G401 (cell line): ENCODE measurements at regions not wholly inside any gene's neighbourhood (a gene's known extent, or its start where the extent isn't known, plus 50 kb on each side); places are given as distances from the start of the nearest gene placed in this dataset.
"Not testable (repeated sequence)": the region's sequence is repeated elsewhere in the genome, so short reads cannot be mapped to it uniquely, and the experiment has no call there.

Experiments
- DNase-seq: peaks from one replicate; pipeline ENCODE4 v3.0.0-alpha.2; 2015; ENCODE audit warnings: low spot score
- in situ Hi-C: cut with HindIII; loops from 2 replicates; pipeline ENCODE4 v1.10.0; 2016; ENCODE audit warnings: low sequenced_read_pairs, mixed read lengths

DNA sequence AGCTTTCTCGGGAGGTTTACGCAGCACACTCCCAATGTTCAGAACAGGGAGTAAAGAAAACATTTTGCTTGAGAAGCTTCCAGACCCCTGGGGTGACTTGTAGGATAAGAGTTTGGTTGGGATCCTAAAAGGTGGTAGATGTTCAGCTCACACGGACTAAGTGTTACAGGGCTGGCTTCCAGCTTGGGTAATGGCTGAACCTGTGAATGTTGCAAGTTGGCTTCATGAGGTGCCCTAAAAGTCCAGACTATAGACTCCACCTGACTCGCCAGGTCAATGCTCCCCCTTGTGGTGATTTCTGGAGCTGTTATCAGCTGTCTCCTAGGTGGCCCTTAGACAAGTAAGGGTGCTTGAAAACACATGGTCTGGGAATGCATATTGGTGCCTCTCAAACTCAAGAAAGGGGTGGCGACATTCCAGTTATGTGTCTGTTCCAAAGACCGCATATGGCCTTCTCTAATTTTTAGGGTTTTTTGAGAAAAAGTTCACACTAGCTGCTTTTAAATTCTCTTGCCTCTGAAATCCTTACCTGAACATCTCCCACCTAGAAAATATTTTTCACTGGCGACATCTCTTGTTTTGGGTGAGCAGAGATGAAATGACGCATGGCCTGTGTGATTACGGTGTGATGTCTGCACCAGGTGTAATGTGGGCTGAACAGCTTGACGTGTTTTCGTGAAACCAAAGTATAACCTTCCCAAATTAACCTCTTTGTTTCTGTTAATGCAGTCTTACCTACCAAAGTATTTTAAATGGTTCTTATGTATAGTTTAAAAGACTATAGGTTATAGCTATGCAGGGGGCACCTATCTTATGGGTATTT is 175.7 kb upstream of the KBTBD8 start:
- peak; percentile 72 for DNase-seq
- in situ Hi-C loops: loop anchor here (25.0 kb wide), 1 partner anchor 560 kb away; no protein-coding TSS in a partner anchor

DNA sequence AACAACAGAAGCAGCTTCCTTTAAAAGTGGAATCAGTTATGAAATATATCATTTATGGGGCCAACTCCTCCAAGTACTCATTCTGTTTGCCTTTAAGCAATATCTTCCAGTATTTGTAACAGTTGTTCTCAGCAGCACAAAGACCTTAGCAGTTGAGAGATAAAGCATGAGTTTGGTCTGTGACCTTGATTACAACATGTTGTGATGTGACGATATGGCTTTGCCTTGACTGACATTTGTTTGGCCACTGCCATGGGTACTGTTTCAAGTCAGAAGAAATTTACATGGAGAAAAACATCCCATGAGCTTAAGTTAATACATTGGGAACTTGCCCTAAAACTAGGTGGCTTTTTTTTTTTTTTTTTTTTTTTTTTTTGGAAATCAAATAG is 175.1 kb upstream of the KBTBD8 start:
- DNase-seq: no peak
- in situ Hi-C loops: loop anchor here (25.0 kb wide), 1 partner anchor 561 kb away; no protein-coding TSS in a partner anchor

DNA sequence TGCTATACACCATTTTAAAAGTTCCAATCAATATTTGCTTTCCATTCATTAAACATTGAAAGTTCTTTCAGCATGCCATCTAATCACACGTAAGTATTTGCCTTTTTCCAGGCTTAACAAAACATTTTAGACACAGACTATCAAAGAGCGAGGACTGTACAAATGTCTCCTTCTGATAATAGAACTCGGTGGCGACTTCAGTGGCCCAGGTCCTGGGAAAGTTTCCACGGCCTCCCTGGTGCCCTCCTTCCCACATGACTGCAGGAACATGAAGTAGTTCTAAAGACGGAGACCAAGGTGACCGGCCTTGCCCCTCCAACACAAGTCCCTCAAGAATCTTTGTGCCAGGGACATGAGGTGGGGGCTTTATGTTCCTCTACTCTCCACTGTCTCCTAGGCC is 174.6 kb upstream of the KBTBD8 start:
- no peak for DNase-seq
- in situ Hi-C loops: loop anchor here (25.0 kb wide), 1 partner anchor 561 kb away; no protein-coding TSS in a partner anchor

DNA sequence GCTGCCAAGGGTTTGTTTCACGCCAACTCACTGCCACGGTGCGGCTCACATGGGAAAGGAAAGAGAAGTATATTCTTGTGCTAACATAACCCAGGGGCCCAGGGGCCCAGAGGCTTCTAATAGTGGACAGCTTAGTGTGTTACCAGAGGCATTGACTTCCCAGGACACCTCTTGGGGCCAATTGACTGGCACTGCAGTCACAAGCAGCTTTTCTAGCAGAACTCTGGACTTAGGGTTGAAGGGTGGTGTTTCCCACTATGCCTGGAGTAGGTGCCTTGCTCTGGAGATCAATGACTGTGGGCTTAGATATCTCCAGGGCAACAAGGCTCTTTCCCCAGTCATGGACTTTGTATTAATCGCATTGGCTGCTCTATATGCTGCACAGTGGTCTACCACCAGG is 172.7 kb upstream of the KBTBD8 start:
- no peak for DNase-seq
- in situ Hi-C loops: no loop called here

DNA sequence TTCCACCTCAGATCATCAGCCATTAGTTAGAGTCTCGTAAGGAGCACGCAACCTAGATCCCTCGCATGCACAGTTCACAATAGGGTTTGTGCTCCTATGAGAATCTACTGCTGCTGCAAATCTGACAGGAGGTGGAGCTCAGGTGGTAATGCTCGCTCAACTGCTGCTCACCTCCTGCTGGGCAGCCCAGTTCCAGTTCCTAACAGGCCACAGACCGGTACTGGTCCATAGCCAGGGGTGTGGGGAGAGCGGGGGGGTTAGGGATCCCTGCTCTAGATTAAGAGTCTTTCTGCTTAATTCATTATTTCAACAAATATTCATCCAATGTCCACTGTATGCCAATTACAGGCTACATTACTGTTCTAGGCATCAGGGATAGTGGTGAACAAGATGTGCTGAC is 170.4 kb upstream of the KBTBD8 start:
- in situ Hi-C loops: no loop called here

DNA sequence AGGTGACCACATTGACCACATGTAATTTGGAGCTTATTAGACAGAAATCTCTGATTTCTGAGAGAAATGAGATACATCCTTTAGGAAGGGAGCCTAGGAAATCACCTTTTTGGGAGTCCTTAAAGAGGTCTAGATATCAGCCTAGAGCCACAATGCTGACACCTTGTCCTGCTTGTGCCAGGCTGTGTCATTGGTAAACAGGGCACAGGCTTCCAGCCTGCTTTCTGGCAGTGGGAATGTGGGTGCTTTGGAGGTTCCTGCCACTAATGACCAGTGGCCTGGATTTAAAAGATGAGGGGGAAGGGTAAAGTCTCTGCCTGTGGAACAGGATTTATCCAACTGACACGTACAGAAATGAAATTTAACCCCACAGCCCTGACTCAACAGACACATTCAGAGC is 169.8 kb upstream of the KBTBD8 start:
- in situ Hi-C loops: no loop called here

More for the DNA sequence above, 170.4 kb upstream of the KBTBD8 start:
- no peak for DNase-seq

DNA sequence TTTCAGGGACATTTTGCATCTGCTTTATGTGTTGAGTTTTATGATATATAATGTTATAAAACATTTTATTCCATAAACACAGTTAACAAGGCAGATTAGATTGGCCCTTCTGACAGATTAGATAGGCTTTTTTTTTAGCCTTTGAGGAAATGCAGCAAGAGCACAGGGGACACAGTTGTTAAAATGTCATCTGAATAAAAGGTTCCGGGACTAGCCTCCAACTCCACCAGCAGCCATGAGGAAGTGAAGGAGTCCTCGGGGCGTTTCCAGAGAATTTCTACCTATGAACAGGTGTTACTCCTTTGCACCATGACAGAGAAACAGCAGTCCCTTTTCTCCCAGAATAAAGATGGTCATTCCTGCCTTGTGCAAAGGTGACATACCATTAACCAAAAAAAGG is 167.8 kb upstream of the KBTBD8 start:
- DNase-seq: no peak
- in situ Hi-C loops: no loop called here

More for the DNA sequence above, 169.8 kb upstream of the KBTBD8 start:
- no peak for DNase-seq

DNA sequence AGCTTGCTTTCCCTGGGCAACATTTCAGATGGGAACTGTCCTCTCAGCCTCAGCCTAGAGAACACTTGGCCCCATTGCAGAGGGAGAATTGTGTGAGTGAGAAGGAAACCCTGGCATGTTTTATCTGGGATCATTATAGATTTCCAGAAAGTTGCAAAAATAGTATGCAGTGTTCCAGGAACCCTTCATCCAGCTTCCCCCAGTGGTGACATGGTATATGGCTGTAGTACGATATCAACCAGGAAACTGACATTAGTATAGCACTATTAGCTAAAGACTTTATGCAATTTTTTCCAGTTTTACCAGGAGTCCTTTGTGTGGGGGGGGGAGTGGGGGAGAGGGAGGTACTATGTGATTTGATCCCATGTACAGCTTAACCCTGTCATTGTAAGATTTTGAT is 166.2 kb upstream of the KBTBD8 start:
- DNase-seq: no peak
- in situ Hi-C loops: no loop called here

DNA sequence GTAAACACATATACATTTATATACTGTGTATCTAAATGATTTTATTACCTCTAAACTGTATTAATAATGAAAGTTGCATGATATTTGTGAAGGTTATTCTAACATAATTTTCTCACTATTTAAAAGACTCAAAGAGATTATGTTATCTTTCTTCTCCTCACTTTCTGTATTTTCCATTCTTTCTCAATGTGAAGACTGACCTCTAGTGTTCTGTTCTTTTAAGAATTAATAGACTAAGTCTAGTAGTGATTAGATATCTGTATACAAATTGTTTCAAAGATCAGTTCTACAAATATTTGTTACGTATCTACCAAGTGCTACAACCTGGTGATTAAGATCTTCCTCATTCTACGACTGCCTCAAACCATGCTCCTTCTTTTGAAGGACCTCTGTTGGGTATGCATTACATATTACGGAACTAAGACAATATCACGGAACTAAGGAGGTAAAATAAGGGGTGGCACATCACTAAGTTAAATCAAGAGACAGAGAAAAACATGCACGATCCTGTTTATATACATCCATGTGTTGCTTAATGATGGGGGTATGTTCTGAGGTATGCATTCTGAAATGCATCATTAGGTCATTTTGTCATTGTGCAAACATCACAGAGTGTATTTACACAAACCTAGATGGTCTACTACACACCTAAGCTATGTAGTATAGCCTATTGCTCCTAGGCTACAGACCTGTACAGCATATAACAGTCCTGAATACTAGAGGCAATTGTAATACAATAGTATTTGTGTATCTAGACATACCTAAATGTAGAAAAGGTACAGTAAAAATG is 161.5 kb upstream of the KBTBD8 start:
- no peak for DNase-seq
- in situ Hi-C loops: no loop called here

DNA sequence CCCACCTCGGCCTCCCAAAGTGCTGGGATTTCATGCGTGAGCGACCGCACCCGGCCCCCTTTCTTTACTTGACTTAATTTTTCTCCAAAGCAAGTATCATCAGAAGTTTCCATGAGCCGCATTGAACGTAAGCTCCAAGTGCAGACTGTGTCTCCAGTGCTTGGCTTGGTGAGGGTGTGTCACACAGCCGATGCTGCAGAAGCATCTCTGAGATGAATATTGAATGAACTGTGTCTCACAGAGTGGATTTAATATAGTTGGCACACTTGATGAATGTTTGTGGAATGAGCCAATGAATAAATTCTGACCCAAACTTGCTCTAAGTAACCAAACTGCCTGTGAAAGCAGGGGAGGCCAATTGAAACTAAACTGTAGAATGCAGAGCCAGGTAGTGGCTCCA is 159.4 kb upstream of the KBTBD8 start:
- in situ Hi-C loops: no loop called here
- no peak for DNase-seq

DNA sequence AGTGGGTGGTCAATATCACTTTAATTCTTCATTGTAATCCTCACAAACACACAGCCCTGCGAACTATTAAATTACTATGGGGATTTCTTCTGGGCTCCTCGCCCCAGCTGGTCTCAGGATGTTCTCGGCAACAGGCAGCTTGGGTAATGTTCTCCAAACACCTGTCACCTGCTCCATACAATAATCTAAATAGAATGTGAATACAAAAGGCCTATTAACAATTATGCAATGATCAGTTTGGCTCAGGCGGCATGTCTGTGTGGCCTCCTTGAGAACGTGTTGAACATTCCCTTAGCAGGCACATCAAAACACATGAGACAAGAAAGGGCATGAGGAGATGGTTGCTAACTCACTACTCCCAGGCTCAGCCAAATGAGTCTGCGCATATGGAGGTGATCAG is 158.6 kb upstream of the KBTBD8 start:
- in situ Hi-C loops: no loop called here
- no peak for DNase-seq

DNA sequence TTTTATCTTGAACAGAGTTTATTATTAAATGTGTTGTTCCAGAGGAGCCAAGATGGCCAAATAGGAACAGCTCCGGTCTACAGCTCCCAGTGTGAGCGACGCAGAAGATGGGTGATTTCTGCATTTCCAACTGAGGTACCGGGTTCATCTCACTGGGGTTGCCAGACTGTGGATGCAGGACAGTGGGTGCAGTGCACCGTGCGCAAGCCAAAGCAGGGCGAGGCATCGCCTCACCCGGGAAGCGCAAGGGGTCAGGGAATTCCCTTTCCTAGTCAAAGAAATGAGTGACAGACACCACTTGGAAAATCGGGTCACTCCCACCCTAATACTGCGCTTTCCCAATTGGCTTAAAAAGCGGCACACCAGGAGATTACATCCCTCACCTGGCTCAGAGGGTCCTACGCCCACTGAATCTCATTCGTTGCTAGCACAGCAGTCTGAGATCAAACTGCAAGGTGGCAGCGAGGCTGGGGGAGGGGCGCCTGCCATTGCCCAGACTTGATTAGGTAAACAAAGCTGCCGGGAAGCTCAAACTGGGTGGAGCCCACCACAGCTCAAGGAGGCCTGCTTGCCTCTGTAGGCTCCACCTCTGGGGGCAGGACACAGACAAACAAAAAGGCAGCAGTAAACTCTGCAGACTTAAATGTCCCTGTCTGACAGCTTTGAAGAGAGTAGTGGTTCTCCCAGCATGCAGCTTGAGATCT is 155.2 kb upstream of the KBTBD8 start:
- DNase-seq, in situ Hi-C loops: not testable (repeated sequence)

DNA sequence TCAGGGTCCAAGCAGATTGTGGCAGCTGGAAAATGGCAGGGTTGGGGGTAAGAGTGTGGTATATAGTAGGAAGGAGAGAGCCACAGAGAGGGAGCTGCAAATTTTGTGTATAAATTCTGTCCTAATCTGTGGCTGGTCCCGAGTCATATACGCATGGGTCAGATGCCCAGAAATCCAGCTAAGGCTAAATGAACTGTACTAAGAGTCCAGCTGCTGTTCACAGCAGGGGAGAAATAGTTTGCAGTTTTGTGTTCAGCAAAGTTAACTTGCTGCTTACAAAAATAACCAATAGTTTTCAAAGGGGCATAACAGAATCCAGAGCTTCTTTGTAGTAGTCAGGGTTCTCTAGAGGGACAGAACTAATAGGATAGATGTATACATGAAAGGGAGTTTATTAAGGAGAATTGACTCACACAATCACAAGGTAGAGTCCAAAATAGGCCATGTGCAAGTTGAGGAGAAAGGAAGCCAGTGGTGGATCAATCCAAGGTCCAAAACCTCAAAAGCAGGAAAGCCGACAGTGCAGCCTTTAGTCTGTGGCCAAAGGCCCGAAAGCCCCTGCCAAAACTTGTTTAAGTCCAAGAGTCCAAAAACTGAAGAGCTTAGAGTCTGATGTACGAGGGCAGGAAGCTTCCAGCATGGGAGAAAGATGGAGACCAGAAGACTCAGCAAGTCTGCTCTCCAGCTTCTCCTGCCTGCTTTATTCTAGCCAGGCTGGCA is 146.1 kb upstream of the KBTBD8 start:
- in situ Hi-C loops: no loop called here
- no peak for DNase-seq

DNA sequence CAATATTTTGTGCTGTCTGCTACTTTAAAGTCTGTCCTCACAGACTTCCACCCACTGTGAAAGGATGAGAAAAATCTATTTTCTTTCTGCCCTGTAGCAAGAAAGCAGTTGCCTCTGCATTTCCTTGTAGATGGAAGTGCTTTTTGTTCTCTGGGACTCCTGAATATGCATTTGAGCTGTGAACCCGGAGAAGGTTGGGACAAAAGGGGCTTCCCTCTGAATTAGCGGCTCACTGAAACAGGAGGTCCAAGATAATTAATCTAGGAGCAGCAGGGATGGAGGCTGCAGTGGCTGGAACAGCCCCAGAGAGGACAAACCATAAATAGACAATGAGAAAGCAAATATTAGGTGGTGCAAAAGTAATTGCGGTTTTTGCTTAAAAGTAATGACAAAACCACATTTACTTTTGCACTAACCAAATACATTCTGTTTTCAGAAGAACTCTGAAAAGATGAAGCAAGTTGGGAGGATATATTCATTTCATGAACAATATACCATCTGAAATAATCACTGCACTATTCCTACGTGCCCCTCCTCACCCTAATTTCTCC is 143.4 kb upstream of the KBTBD8 start:
- in situ Hi-C loops: no loop called here
- DNase-seq: no peak

DNA sequence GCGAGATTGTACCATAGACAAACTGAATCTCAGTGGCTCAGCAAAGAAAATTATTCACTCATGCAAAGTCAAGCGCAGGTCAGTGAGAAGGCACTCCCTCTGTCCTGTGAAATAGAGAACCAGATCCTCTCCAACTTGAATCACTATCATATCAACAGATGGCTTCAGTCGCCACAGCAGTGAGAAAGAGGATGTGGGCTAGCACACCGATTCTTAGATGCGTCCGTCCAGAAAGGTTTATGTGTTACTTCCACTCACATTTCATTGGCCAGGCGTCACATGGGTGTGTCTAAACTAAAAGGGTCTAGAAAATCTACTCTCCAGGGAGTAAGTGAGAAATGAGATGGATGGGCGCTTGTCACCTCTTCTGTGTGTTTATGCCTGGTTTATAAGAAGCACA is 141.6 kb upstream of the KBTBD8 start:
- in situ Hi-C loops: no loop called here
- no peak for DNase-seq

DNA sequence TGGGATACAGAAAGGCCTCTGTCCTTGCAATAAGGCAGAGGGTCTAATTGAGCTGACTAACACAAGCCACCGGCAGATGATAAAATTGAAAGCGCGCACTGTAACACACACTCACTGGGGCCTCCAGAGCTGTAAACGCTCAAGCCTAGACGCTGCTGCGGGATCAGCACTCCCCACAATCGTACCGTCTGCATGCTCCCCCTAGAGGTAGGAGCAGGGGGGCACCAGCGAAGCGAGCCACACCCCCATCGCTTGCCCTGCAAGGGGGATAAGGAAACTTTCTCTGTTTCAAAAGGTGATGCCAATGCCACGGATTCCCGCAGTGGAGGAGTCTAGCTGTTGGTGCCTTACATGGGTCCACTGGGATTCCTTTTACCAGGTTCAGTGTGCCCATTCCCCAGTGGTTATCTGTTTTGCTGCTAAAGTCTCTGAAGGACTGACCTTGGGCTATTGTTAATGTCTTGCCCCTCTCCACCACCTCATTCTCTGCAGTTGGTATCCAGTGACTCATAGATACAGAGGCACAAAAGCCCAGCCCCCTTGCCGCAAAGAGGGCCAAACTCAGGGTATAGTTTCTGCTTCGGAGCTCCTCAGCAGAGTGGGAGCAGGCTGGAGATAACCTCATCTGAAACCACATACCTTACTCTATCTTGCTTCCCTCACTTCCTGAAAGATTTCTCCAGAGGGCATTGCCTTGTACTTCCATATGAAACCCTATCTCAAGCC is 139.3 kb upstream of the KBTBD8 start:
- in situ Hi-C loops: no loop called here
- no peak for DNase-seq

DNA sequence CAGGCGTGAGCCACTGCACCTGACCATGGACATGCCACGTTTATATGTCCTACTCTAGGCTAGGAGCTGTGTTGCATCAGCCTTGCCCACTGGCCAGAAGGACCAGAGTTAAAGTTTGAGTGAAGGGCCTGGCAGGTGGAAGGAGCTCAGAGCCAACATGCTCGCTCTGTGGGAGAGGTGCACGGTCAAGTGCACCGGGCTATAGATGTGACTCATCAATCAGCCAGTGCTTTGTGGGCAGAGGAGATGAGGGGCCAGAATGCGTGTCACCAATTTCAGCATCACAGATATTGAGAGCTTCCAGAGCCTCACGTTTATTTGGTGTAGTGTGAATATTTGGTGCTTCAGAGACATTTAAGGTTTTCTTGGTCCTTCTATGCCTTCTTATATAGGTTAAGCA is 137.3 kb upstream of the KBTBD8 start:
- in situ Hi-C loops: no loop called here
- no peak for DNase-seq
